OCI-LY7 (cell line): ENCODE measurements at regions not wholly inside any gene's neighbourhood (a gene's known extent, or its start where the extent isn't known, plus 50 kb on each side); places are given as distances from the start of the nearest gene placed in this dataset.

Experiments
- BruUV-seq: library from RNA; stranded (reverse); fragments of 400-500 nt; replicated peaks from 2 replicates; lab custom pipeline; 2021; lab: Mats Ljungman, UMichigan
- CTCF ChIA-PET: fragments of 300-600 bp; sonication (Branson Sonifier 250); formaldehyde crosslinking; loops from one replicate; lab custom pipeline; 2022; ENCODE audit warnings: antibody characterized with exemption; ENCODE audit not compliant: unreplicated experiment; lab: Charles Lee
- POLR2A ChIA-PET: fragments of 300-600 bp; sonication (Branson Sonifier 250); formaldehyde crosslinking; loops from one replicate; lab custom pipeline; 2022; ENCODE audit warnings: antibody characterized with exemption; lab: Charles Lee
- DNase-seq: peaks from one replicate; pipeline ENCODE4 v3.0.0-alpha.2; 2015; ENCODE audit warnings: low spot score
- H2AFZ ChIP-seq: fragments of 200-600 bp; sonication (generic), shearing (Covaris generic); 2 replicates; pipeline ENCODE4 v1.6.1; 2014; ENCODE audit warnings: mild to moderate bottlenecking, antibody characterized with exemption, low read length, moderate library complexity
- H3K27ac ChIP-seq: fragments of 200-600 bp; sonication (generic); 2 replicates; pipeline ENCODE4 v1.5.1; 2014; ENCODE audit warnings: mixed run types, low read depth, mild to moderate bottlenecking, moderate library complexity, low read length, inconsistent platforms; ENCODE audit not compliant: poor library complexity, severe bottlenecking
- H3K36me3 ChIP-seq: fragments of 200-600 bp; sonication (generic); 2 replicates; pipeline ENCODE4 v1.6.1; 2014; ENCODE audit warnings: mild to moderate bottlenecking, antibody characterized with exemption, low read length, moderate library complexity, mixed read lengths; ENCODE audit not compliant: insufficient read depth
- H3K4me1 ChIP-seq: fragments of 200-600 bp; sonication (generic); 2 replicates; pipeline ENCODE4 v1.5.1; 2014; ENCODE audit warnings: mild to moderate bottlenecking, low read length; ENCODE audit not compliant: insufficient read depth, poor library complexity, severe bottlenecking
- H3K4me2 ChIP-seq: fragments of 200-600 bp; sonication (generic); 2 replicates; pipeline ENCODE4 v1.6.1; 2014; ENCODE audit warnings: mild to moderate bottlenecking, low read length
- H3K4me3 ChIP-seq: fragments of 200-600 bp; sonication (generic); 2 replicates; pipeline ENCODE4 v1.5.1; 2014; ENCODE audit warnings: mild to moderate bottlenecking, low read depth, low read length; ENCODE audit not compliant: poor library complexity, severe bottlenecking
- H3K79me2 ChIP-seq: fragments of 200-600 bp; sonication (generic); 2 replicates; pipeline ENCODE4 v1.6.1; 2016; ENCODE audit warnings: low read depth, mild to moderate bottlenecking, low read length, moderate library complexity, mixed read lengths; ENCODE audit not compliant: insufficient read depth
- H3K9me2 ChIP-seq: fragments of 200-600 bp; sonication (generic); 2 replicates; pipeline ENCODE4 v1.6.1; 2016; ENCODE audit warnings: mild to moderate bottlenecking, low read length, mixed read lengths; ENCODE audit not compliant: insufficient read depth
- H3K9me3 ChIP-seq: fragments of 200-600 bp; sonication (generic); 2 replicates; pipeline ENCODE4 v1.6.1; 2014; ENCODE audit warnings: mild to moderate bottlenecking, mixed run types, low read length, mixed read lengths
- H4K20me1 ChIP-seq: fragments of 200-600 bp; sonication (generic); 2 replicates; pipeline ENCODE4 v1.6.1; 2014; ENCODE audit warnings: mild to moderate bottlenecking, antibody characterized with exemption, low read length, moderate library complexity, mixed read lengths; ENCODE audit not compliant: insufficient read depth
- EZH2phosphoT487 ChIP-seq: fragments of 200-600 bp; sonication (generic); IDR thresholded peaks from 2 replicates; pipeline ENCODE4 v1.6.1; 2018; ENCODE audit warnings: low read depth, borderline replicate concordance, mild to moderate bottlenecking, mixed run types, antibody characterized with exemption, low read length, moderate library complexity, mixed read lengths
- intact Hi-C: fragments of 100-400 bp; cut with micrococcal nuclease; formaldehyde crosslinking; loops from one replicate; pipeline ENCODE4 v1.10.0; 2022; ENCODE audit not compliant: unreplicated experiment
- TF ChIP-seq, protein P1 (sequence below): fragments of 200-600 bp; sonication (generic); conservative IDR thresholded peaks from 2 replicates; pipeline ENCODE4 v1.5.1; 2014; ENCODE audit warnings: mild to moderate bottlenecking, antibody characterized with exemption, low read length, moderate library complexity, mixed read lengths

GRCh38 chr6:139457476-139457875 is 83.0 kb upstream of the CITED2 start:
- Histone ChIP-seq H3K9me3 (no peaks in the 10 kb centered on the region), H4K20me1 (no peaks in the 10 kb centered on the region), H3K36me3 (no peaks in the 10 kb centered on the region), H2AFZ (no peak overlapping the region), H3K4me2 (no peak overlapping the region), H3K79me2 (no peaks in the 10 kb centered on the region), H3K4me3 (no peak overlapping the region), H3K4me1 (no peaks in the 10 kb centered on the region), H3K9me2 (no peaks in the 10 kb centered on the region), H3K27ac (no peak overlapping the region)
- BruUV-seq: no TSS peak
- TF ChIP-seq EZH2phosphoT487: no peak
- TF ChIP-seq, protein P1, sequence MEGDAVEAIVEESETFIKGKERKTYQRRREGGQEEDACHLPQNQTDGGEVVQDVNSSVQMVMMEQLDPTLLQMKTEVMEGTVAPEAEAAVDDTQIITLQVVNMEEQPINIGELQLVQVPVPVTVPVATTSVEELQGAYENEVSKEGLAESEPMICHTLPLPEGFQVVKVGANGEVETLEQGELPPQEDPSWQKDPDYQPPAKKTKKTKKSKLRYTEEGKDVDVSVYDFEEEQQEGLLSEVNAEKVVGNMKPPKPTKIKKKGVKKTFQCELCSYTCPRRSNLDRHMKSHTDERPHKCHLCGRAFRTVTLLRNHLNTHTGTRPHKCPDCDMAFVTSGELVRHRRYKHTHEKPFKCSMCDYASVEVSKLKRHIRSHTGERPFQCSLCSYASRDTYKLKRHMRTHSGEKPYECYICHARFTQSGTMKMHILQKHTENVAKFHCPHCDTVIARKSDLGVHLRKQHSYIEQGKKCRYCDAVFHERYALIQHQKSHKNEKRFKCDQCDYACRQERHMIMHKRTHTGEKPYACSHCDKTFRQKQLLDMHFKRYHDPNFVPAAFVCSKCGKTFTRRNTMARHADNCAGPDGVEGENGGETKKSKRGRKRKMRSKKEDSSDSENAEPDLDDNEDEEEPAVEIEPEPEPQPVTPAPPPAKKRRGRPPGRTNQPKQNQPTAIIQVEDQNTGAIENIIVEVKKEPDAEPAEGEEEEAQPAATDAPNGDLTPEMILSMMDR: no peak
- no peak for DNase-seq
- POLR2A ChIA-PET: interaction anchor here (0.6 to 1.0 kb wide), 2 partner anchors 10 to 172 kb away, joined by 3 read pairs; no protein-coding TSS in a partner anchor
- CTCF ChIA-PET: no interaction called here
- intact Hi-C loops: no loop called here

DNA sequence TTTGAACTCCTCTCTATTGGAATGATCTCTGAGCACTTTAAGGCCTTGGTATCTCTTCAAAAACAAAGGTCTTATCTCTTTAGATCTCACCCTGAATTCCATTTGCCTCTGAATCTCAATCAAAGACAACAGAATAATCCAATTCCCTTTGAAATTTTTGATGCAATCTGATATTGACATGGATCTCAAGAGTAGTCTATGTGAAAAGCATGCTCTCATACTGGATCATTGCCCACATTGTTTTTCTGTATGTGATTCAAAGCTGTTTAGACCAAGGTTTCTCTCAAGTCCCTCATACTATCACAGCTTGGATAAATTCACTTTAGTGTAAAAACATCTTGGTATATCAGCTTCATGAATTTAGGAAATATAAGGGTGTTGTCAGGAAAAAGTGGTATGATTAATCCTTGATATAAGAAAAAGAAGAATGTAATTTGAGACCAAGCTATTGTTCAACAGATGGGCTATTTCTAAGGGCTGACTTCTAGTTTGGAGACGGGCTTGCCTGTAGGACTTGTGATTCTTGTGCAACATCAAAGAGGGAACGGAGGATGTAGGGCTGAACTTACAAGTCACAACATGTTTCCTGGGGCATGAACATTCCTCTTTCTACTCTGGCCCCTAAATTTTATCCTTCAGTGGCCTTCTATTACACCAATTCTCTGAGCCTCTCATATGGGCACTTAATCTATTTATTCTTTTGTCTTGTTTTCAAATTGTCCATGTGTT is 77.9 kb upstream of the CITED2 start:
- Histone ChIP-seq H3K9me3 (no peaks in the 10 kb centered on the region), H3K4me1 (no peaks in the 10 kb centered on the region), H3K27ac (no peak overlapping the region), H3K4me2 (no peak overlapping the region), H2AFZ (no peak overlapping the region), H4K20me1 (no peaks in the 10 kb centered on the region), H3K36me3 (no peaks in the 10 kb centered on the region), H3K4me3 (no peak overlapping the region), H3K9me2 (no peaks in the 10 kb centered on the region), H3K79me2 (no peaks in the 10 kb centered on the region)
- TF ChIP-seq EZH2phosphoT487: no peak
- TF ChIP-seq, protein P1: no peak
- no TSS peak for BruUV-seq
- ChIA-PET POLR2A (interaction anchor here (0.7 kb wide), 1 partner anchor 403 kb away, joined by 3 read pairs; no protein-coding TSS in a partner anchor), CTCF (no interaction called here)
- DNase-seq: no peak
- intact Hi-C loops: no loop called here

- Histone ChIP-seq H3K9me3 (no peaks in the 10 kb centered on the region), H3K27ac (no peak overlapping the region), H3K79me2 (no peaks in the 10 kb centered on the region), H3K4me1 (no peaks in the 10 kb centered on the region), H3K9me2 (no peaks in the 10 kb centered on the region), H3K4me3 (no peak overlapping the region), H4K20me1 (no peaks in the 10 kb centered on the region), H2AFZ (no peak overlapping the region), H3K4me2 (no peak overlapping the region), H3K36me3 (no peaks in the 10 kb centered on the region)
- POLR2A ChIA-PET: interaction anchor here (0.5 to 1.8 kb wide), 5 partner anchors 9 to 67 kb away, joined by 3 to 6 read pairs (median 5); no protein-coding TSS in a partner anchor
- intact Hi-C loops: loop anchor here (2.0 kb wide), 1 partner anchor 43 kb away; no protein-coding TSS in a partner anchor
- BruUV-seq: no TSS peak
- DNase-seq: no peak
- TF ChIP-seq, protein P1: no peak
- no peak for TF ChIP-seq EZH2phosphoT487
- CTCF ChIA-PET: no interaction called here
These were observed 75.2 kb upstream of the CITED2 start for GRCh38 chr6:139449611-139450000.
